Panc1 (cell line): ENCODE measurements at regions not wholly inside any gene's neighbourhood (a gene's known extent, or its start where the extent isn't known, plus 50 kb on each side); places are given as distances from the start of the nearest gene placed in this dataset.
A peak's percentile ranks its signal among the peaks of the same experiment; 100 is the strongest.

Experiments used
- ATAC-seq: fragments of 200-7000 bp; cut with Tn5 transposase; 2 replicates; pipeline ENCODE4 v1.9.1; 2020; ENCODE audit warnings: mild to moderate bottlenecking, moderate library complexity
- BruUV-seq: library from RNA; stranded (reverse); fragments of 400-500 nt; replicated peaks from 2 replicates; lab custom pipeline; 2021; lab: Mats Ljungman, UMichigan
- CTCF ChIA-PET: fragments of 300-600 bp; sonication (Branson Sonifier 250); formaldehyde crosslinking; loops from one replicate; lab custom pipeline; 2022; ENCODE audit warnings: antibody characterized with exemption; lab: Charles Lee
- POLR2A ChIA-PET: fragments of 300-600 bp; sonication (Branson Sonifier 250); formaldehyde crosslinking; loops from one replicate; lab custom pipeline; 2022; ENCODE audit warnings: antibody characterized with exemption; lab: Charles Lee
- DNase-seq: peaks from one replicate; pipeline ENCODE4 v3.0.0-alpha.2; 2010; ENCODE audit warnings: low read depth, low spot score
- H3K27ac ChIP-seq: 2 replicates; pipeline ENCODE4 v1.5.1; 2011; ENCODE audit warnings: mild to moderate bottlenecking, low read length, inconsistent platforms
- H3K27me3 ChIP-seq: fragments of 200-500 bp; sonication (Bioruptor generic); 2 replicates; pipeline ENCODE4 v1.6.0; 2014; ENCODE audit warnings: low read length, inconsistent platforms; ENCODE audit not compliant: control insufficient read depth, insufficient read depth
- H3K36me3 ChIP-seq: fragments of 200-500 bp; sonication (Bioruptor generic); 2 replicates; pipeline ENCODE4 v1.5.1; 2014; ENCODE audit warnings: inconsistent platforms, mild to moderate bottlenecking, low read length, moderate library complexity; ENCODE audit not compliant: control insufficient read depth, insufficient read depth
- H3K4me1 ChIP-seq: 2 replicates; pipeline ENCODE4 v1.5.1; 2011; ENCODE audit warnings: inconsistent platforms, mild to moderate bottlenecking, low read length, moderate library complexity; ENCODE audit not compliant: control insufficient read depth, insufficient read depth
- H3K4me3 ChIP-seq, 2 experiments: 2 replicates each; pipeline ENCODE4 v1.5.1; 2011 to 2012; ENCODE audit warnings: low read depth in 2 of 2, low read length in 2 of 2, mild to moderate bottlenecking in 2 of 2, inconsistent platforms in 1 of 2, moderate library complexity in 1 of 2
- H3K9me3 ChIP-seq: fragments of 200-500 bp; sonication (Bioruptor generic); 2 replicates; pipeline ENCODE4 v1.5.1; 2014; ENCODE audit warnings: low read depth, mild to moderate bottlenecking, inconsistent platforms, low read length, moderate library complexity; ENCODE audit not compliant: control insufficient read depth, insufficient read depth
- CTCF ChIP-seq: fragments of 450-650 bp; IDR thresholded peaks from 2 replicates; pipeline ENCODE4 v1.5.1; 2017; ENCODE audit warnings: mild to moderate bottlenecking
- POLR2AphosphoS5 ChIP-seq: IDR thresholded peaks from 2 replicates; pipeline ENCODE4 v1.6.1; 2012; ENCODE audit warnings: mild to moderate bottlenecking, low read depth, low read length, moderate library complexity
- SIN3A ChIP-seq: IDR thresholded peaks from 2 replicates; pipeline ENCODE4 v1.6.1; 2012; ENCODE audit warnings: low read depth, mild to moderate bottlenecking, low read length, moderate library complexity, borderline replicate concordance; ENCODE audit not compliant: insufficient read depth
- TCF7L2 ChIP-seq: IDR thresholded peaks from 2 replicates; pipeline ENCODE4 v1.6.1; 2011; ENCODE audit warnings: mild to moderate bottlenecking, low read depth, low read length, inconsistent platforms
- in situ Hi-C: cut with HindIII; loops from 2 replicates; pipeline ENCODE4 v1.10.0; 2016; ENCODE audit warnings: low sequenced_read_pairs, low pct_unique_long_range_greater_than_20kb
- intact Hi-C: fragments of 100-400 bp; cut with micrococcal nuclease; formaldehyde crosslinking; loops from one replicate; pipeline ENCODE4 v1.10.0; 2022; ENCODE audit not compliant: unreplicated experiment
- TF ChIP-seq, protein P1 (sequence below), 2 experiments: IDR thresholded peaks; 2 replicates each; pipeline ENCODE4 v1.6.1; 2011 to 2012; ENCODE audit warnings: low read depth in 2 of 2, control low read depth in 1 of 2, low read length in 1 of 2, mild to moderate bottlenecking in 1 of 2, moderate library complexity in 1 of 2; ENCODE audit not compliant: insufficient read depth in 1 of 2

DNA sequence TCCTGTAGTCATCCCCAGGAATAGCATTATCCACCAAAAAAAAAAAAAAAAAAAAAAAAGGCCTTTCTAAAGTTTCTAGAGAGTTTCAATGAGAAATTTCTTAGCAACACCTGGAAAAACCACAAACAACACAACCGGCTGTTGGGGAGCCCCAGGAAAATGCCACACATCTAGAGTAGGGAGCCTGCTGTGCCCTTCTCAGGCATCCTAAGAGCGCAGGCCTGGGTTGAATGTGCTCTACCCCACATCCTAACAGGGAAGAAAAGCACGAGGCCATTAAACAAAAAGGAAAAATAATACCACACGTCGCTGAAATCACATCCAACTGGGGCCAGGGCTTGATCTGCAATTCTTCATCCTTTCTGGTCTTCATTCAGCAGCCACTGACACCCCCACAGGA lies 367.5 kb downstream of the TGFB2 start:
- Histone ChIP-seq H3K36me3 (no peaks in the 10 kb centered on the region), H3K4me1 (no peaks in the 10 kb centered on the region), H3K4me3 (no peak overlapping the region), H3K9me3 (no peaks in the 10 kb centered on the region), H3K27me3 (no peaks in the 10 kb centered on the region), H3K27ac (peak overlapping the region; percentile 26; the same call in 1 of the 2 replicates)
- no TSS peak for BruUV-seq
- intact Hi-C loops: no loop called here
- POLR2A ChIA-PET: no interaction called here
- CTCF ChIA-PET: no interaction called here
- DNase-seq (no peak), ATAC-seq (no peak)
- in situ Hi-C loops: no loop called here
- no peak for TF ChIP-seq CTCF
- no peak for TF ChIP-seq SIN3A
- TF ChIP-seq, protein P1, sequence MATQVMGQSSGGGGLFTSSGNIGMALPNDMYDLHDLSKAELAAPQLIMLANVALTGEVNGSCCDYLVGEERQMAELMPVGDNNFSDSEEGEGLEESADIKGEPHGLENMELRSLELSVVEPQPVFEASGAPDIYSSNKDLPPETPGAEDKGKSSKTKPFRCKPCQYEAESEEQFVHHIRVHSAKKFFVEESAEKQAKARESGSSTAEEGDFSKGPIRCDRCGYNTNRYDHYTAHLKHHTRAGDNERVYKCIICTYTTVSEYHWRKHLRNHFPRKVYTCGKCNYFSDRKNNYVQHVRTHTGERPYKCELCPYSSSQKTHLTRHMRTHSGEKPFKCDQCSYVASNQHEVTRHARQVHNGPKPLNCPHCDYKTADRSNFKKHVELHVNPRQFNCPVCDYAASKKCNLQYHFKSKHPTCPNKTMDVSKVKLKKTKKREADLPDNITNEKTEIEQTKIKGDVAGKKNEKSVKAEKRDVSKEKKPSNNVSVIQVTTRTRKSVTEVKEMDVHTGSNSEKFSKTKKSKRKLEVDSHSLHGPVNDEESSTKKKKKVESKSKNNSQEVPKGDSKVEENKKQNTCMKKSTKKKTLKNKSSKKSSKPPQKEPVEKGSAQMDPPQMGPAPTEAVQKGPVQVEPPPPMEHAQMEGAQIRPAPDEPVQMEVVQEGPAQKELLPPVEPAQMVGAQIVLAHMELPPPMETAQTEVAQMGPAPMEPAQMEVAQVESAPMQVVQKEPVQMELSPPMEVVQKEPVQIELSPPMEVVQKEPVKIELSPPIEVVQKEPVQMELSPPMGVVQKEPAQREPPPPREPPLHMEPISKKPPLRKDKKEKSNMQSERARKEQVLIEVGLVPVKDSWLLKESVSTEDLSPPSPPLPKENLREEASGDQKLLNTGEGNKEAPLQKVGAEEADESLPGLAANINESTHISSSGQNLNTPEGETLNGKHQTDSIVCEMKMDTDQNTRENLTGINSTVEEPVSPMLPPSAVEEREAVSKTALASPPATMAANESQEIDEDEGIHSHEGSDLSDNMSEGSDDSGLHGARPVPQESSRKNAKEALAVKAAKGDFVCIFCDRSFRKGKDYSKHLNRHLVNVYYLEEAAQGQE (IDR thresholded peaks at IDR 0.05; ENCODE audit: insufficient read depth in 1 of 2, low read depth in 2 of 2, low read length in 1 of 2): no peak
- TF ChIP-seq TCF7L2: no peak
- no peak for TF ChIP-seq POLR2AphosphoS5

GRCh38 chr1:218715961-218716669 lies 371.0 kb downstream of the TGFB2 start:
- intact Hi-C loops (no loop called here), in situ Hi-C loops (no loop called here)
- Histone ChIP-seq H3K9me3 (no peaks in the 10 kb centered on the region), H3K4me1 (no peaks in the 10 kb centered on the region), H3K4me3 (no peak overlapping the region), H3K36me3 (no peaks in the 10 kb centered on the region), H3K27ac (no peak overlapping the region), H3K27me3 (no peaks in the 10 kb centered on the region)
- TF ChIP-seq SIN3A (no peak), CTCF (no peak), TCF7L2 (no peak)
- ATAC-seq (no peak), DNase-seq (no peak)
- no TSS peak for BruUV-seq
- POLR2A ChIA-PET: no interaction called here
- CTCF ChIA-PET: no interaction called here
